GM13976 (cell line): ENCODE measurements at regions not wholly inside any gene's neighbourhood (a gene's known extent, or its start where the extent isn't known, plus 50 kb on each side); places are given as distances from the start of the nearest gene placed in this dataset.

Experiments
- DNase-seq: peaks from one replicate; pipeline ENCODE4 v3.0.0; 2012; ENCODE audit warnings: low spot score
- CTCF ChIP-seq: IDR thresholded peaks from 2 replicates; pipeline ENCODE4 v1.5.1; 2012; ENCODE audit warnings: borderline replicate concordance, mild to moderate bottlenecking; ENCODE audit not compliant: insufficient read depth; ENCODE audit errors: extremely low read depth, missing control alignments, control extremely low read depth
- in situ Hi-C: fragments of 300-500 bp; cut with MboI; formaldehyde crosslinking; loops from one replicate; pipeline ENCODE4 v1.12.0; 2022; ENCODE audit warnings: low sequenced_read_pairs, mixed read lengths, inconsistent platforms; ENCODE audit not compliant: unreplicated experiment

- TF ChIP-seq CTCF, result no peak
- in situ Hi-C loops, result no loop called here
- no peak for DNase-seq
Measured at GRCh38 chr15:35921046-35921445, 375.1 kb upstream of the DPH6 start.

GRCh38 chr15:35925275-35926006 lies 379.5 kb upstream of the DPH6 start:
- in situ Hi-C loops, result no loop called here
- DNase-seq, result no peak
- TF ChIP-seq CTCF, result no peak

- in situ Hi-C loops, result no loop called here
- no peak for DNase-seq
- no peak for TF ChIP-seq CTCF
Measured at GRCh38 chr15:35926007-35926380, 380.0 kb upstream of the DPH6 start.

GRCh38 chr15:35928847-35929246 lies 382.9 kb upstream of the DPH6 start:
- in situ Hi-C loops, result no loop called here
- no peak for TF ChIP-seq CTCF
- no peak for DNase-seq

- in situ Hi-C loops, result no loop called here
Measured at GRCh38 chr15:35929740-35930444, 383.9 kb upstream of the DPH6 start.

GRCh38 chr15:35931799-35932341 lies 385.9 kb upstream of the DPH6 start:
- no peak for DNase-seq
- in situ Hi-C loops, result no loop called here
- no peak for TF ChIP-seq CTCF

More at GRCh38 chr15:35929740-35930444, 383.9 kb upstream of the DPH6 start:
- DNase-seq, result peak; percentile 13
- TF ChIP-seq CTCF, result no peak
